Mucosa of descending colon (tissue), 3 donors: ENCODE measurements at regions not wholly inside any gene's neighbourhood (a gene's known extent, or its start where the extent isn't known, plus 50 kb on each side); places are given as distances from the start of the nearest gene placed in this dataset.

Experiments
- ATAC-seq: fragments of 200-7000 bp; cut with Tn5 transposase; one replicate; pipeline ENCODE4 v1.9.1; 2020; ENCODE audit warnings: mild to moderate bottlenecking, moderate library complexity
- DNase-seq, 3 donors: peaks; one replicate each; pipeline ENCODE4 v3.0.0-alpha.2; 2020
- H3K36me3 ChIP-seq: fragments of 200-600 bp; one replicate; pipeline ENCODE4 v1.8.0; 2021; ENCODE audit warnings: low read depth, mild to moderate bottlenecking
- H3K4me1 ChIP-seq: fragments of 200-600 bp; one replicate; pipeline ENCODE4 v1.8.0; 2021; ENCODE audit warnings: low read depth, mild to moderate bottlenecking
- H3K4me3 ChIP-seq: fragments of 200-600 bp; one replicate; pipeline ENCODE4 v1.8.0; 2021; ENCODE audit warnings: mild to moderate bottlenecking
- H3K9me3 ChIP-seq: fragments of 200-600 bp; one replicate; pipeline ENCODE4 v1.8.0; 2021; ENCODE audit warnings: mild to moderate bottlenecking
- CTCF ChIP-seq: fragments of 200-600 bp; IDR thresholded peaks from one replicate; pipeline ENCODE4 v1.8.0; 2022; ENCODE audit warnings: antibody characterized with exemption, mild to moderate bottlenecking
- intact Hi-C, 2 donors: fragments of 100-400 bp; cut with DNase I in 1 of 2; cut with micrococcal nuclease in 1 of 2; formaldehyde crosslinking; loops; one replicate each; pipeline versions ENCODE4 v1.11.0 to v1.11.1; 2022; cut with DNase I, micrococcal nuclease
- donor health status: DM: no; HTN: no; CAD: no; lungs with moderate emphysema.
- donor health status: DM: no; HTN: no; CAD: no.
- donor health status: DM: no; HTN: yes; CAD: no.

DNA sequence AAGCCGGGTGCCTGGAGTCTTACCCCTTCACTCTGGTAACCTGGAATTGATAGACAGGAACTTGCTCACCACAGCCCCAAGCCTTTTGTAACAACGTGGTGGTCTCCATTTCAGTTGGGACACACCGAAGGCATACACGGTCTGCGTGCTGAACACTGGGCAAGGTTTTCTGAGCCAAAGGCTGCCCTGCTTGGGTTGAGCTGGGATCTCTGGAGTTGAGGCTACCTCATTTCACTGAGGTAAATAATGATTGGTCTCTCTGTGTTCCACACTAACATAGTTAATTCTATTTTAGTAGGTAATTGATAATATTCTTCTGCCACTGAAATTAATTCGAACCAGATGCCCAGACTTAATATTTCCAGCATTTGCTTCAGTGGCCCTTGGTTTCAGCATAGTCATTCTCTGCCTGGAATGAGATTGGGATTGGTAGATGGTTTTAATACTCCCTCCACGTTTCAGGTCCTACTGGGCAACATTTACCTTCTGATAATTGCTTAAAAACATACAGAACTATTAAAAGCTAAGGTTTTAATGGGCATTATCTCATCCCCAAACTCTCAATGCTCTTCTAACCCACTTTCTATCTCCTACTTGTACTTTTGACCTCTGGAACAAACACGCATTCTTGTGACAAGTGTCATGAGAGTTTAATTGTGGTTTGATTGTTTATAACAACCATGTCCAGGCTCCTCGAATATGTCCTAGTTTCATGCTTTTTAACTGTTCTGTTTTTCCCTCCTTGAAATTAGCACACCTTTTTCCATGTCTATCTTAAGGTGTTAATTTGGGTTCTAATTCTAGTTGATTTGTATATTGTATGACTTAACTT is 202.3 kb upstream of the KLF6 start:
- DNase-seq (no peak), ATAC-seq (peak; percentile 72)
- Histone ChIP-seq H3K36me3 (no peaks in the 10 kb centered on the region), H3K4me1 (peaks cover 8% of the 10 kb centered on the region), H3K4me3 (no peak overlapping the region), H3K9me3 (no peaks in the 10 kb centered on the region)
- intact Hi-C loops, result no loop called here
- TF ChIP-seq CTCF, result no peak

- H3K4me1 ChIP-seq, result peaks cover 8% of the 10 kb centered on the region
- H3K4me3 ChIP-seq, result no peak overlapping the region
- TF ChIP-seq CTCF, result no peak
- H3K9me3 ChIP-seq, result no peaks in the 10 kb centered on the region
- intact Hi-C loops, result no loop called here
- H3K36me3 ChIP-seq, result no peaks in the 10 kb centered on the region
- no peak for DNase-seq
- ATAC-seq, result no peak
These were observed 201.6 kb upstream of the KLF6 start for GRCh38 chr10:3986493-3987142.

- H3K4me1 ChIP-seq, result peaks cover 30% of the 10 kb centered on the region
- ATAC-seq (no peak), DNase-seq (no peak)
- no peaks in the 10 kb centered on the region for H3K36me3 ChIP-seq
- no peak overlapping the region for H3K4me3 ChIP-seq
- intact Hi-C loops, result no loop called here
- TF ChIP-seq CTCF, result no peak
- no peaks in the 10 kb centered on the region for H3K9me3 ChIP-seq
These were observed 197.9 kb upstream of the KLF6 start for GRCh38 chr10:3982746-3983442.

- H3K4me1 ChIP-seq, result peaks cover 24% of the 10 kb centered on the region
- no peak for DNase-seq
- H3K36me3 ChIP-seq, result no peaks in the 10 kb centered on the region
- no peak for ATAC-seq
- no peaks in the 10 kb centered on the region for H3K9me3 ChIP-seq
- intact Hi-C loops, result no loop called here
- no peak overlapping the region for H3K4me3 ChIP-seq
- TF ChIP-seq CTCF, result no peak
These were observed 196.3 kb upstream of the KLF6 start for GRCh38 chr10:3981300-3981699.

GRCh38 chr10:3980660-3981059 is 195.7 kb upstream of the KLF6 start:
- DNase-seq (no peak), ATAC-seq (no peak)
- no peaks in the 10 kb centered on the region for H3K36me3 ChIP-seq
- H3K9me3 ChIP-seq, result no peaks in the 10 kb centered on the region
- no peak for TF ChIP-seq CTCF
- intact Hi-C loops, result no loop called here
- H3K4me1 ChIP-seq, result peaks cover 24% of the 10 kb centered on the region
- no peak overlapping the region for H3K4me3 ChIP-seq
